NCI-H524 (cell line): ENCODE measurements at regions not wholly inside any gene's neighbourhood (a gene's known extent, or its start where the extent isn't known, plus 50 kb on each side); places are given as distances from the start of the nearest gene placed in this dataset.

Experiments used
- DNase-seq, 2 experiments: peaks; one replicate each; lab custom pipeline; 2025; lab: John Stamatoyannopoulos, UW

GRCh38 chr22:47550524-47551430 lies 788.3 kb downstream of the TBC1D22A start:
- no peak for DNase-seq

- no peak for DNase-seq
These were observed 787.4 kb downstream of the TBC1D22A start for GRCh38 chr22:47549741-47550340.

GRCh38 chr22:47548953-47549740 lies 786.7 kb downstream of the TBC1D22A start:
- no peak for DNase-seq

GRCh38 chr22:47547881-47548650 lies 785.6 kb downstream of the TBC1D22A start:
- DNase-seq, result peak in 1 of 2 experiments; percentile 34

- no peak for DNase-seq
These were observed 784.8 kb downstream of the TBC1D22A start for GRCh38 chr22:47547239-47547661.

- no peak for DNase-seq
These were observed 782.2 kb downstream of the TBC1D22A start for GRCh38 chr22:47544696-47545095.

- DNase-seq, result no peak
These were observed 781.0 kb downstream of the TBC1D22A start for GRCh38 chr22:47543447-47543846.

GRCh38 chr22:47540011-47540410 lies 777.6 kb downstream of the TBC1D22A start:
- DNase-seq, result no peak

- no peak for DNase-seq
These were observed 776.9 kb downstream of the TBC1D22A start for GRCh38 chr22:47539374-47539773.

GRCh38 chr22:47535681-47536080 lies 773.2 kb downstream of the TBC1D22A start:
- DNase-seq, result no peak

- no peak for DNase-seq
These were observed 772.5 kb downstream of the TBC1D22A start for GRCh38 chr22:47534804-47535410.

GRCh38 chr22:47533961-47534803 lies 771.7 kb downstream of the TBC1D22A start:
- no peak for DNase-seq

GRCh38 chr22:47517062-47517461 lies 754.6 kb downstream of the TBC1D22A start:
- no peak for DNase-seq

GRCh38 chr22:47515384-47516125 lies 753.1 kb downstream of the TBC1D22A start:
- peak; percentile 32 to 80 for DNase-seq

GRCh38 chr22:47512617-47513016 lies 750.2 kb downstream of the TBC1D22A start:
- no peak for DNase-seq

- DNase-seq, result no peak
These were observed 742.5 kb downstream of the TBC1D22A start for GRCh38 chr22:47504962-47505361.

GRCh38 chr22:47498969-47499495 lies 736.6 kb downstream of the TBC1D22A start:
- no peak for DNase-seq

GRCh38 chr22:47497666-47498065 lies 735.2 kb downstream of the TBC1D22A start:
- DNase-seq, result no peak

- DNase-seq, result no peak
These were observed 732.7 kb downstream of the TBC1D22A start for GRCh38 chr22:47495110-47495509.
